HG02571 (cell line): ENCODE measurements at regions not wholly inside any gene's neighbourhood (a gene's known extent, or its start where the extent isn't known, plus 50 kb on each side); places are given as distances from the start of the nearest gene placed in this dataset.

Source experiments
- ATAC-seq: cut with Tn5 transposase; IDR thresholded peaks from one replicate; pipeline ENCODE4 v1.9.1; 2021; ENCODE audit warnings: mild to moderate bottlenecking, moderate library complexity; ENCODE audit not compliant: unreplicated experiment

DNA sequence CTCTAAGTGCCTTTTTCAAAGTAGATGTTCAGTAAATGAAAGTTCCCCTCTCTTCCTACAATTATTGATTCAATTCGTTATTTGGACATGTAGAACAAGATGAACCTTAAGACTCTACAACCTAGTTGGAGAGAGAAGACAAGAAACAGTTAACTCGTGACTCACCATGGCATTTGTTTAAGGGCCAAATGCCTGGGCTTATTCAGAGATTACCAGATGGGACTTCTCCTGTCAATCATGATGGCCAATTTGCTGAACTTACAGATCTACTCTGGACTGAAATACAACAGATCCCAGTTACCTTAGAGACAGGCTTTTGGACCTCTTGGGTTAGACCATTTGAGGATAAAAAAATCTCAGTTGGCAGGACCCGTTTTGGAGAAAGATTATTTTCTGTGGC, 93.5 kb downstream of the C1orf94 start:
- ATAC-seq = no peak

DNA sequence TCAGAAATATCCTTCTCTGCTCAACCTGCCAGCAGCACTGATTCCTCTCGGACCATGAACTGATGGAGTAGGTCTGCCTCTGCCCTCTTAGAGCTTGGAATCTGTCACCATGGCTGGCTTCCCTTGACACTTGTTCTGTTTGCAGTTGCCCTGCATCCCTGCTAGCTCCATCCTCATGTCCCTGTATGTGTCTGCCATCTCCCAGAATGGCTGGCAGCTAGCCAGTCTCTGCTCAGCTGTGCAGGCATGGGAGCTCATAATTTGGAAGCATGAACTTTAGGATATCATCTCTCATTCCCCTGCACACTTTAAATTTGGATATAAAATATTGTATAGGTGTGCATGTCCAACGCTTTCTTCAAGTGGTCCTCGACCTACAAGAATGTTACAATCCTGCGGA, 95.4 kb downstream of the C1orf94 start:
- no peak for ATAC-seq

DNA sequence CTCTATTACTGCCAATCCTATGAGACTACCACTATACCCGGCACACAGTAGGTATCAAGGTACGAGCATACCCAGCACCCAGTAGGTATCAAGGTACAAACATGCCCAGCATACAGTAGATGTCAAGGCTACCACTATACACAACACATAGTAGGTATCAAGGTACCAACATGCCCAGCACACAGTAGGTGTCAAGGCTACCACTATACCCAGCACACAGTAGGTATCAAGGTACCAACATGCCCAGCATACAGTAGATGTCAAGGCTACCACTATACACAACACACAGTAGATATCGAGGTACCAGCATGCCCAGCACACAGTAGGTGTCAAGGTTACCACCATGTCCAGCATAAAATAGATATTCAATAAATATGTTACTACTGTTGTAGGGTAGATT, 98.4 kb downstream of the C1orf94 start:
- ATAC-seq = no peak

DNA sequence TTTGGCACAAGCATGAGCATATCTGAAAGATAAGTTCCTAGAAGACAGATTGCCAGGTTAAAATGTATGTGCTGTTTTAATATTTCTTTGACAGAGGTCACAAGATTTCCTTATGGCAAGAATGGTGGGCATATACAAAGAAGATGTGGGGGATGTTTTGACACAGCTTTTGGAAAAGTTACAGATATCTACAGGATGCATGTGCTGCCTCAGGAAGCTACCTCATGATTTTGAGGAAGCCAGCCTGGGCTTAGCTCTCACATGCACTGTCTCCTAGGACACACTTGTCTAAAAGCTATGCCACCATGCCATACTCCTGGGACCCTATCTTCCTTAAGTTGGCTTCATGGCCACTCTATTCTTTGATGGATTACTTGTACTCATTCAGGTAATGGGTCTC, 99.9 kb downstream of the C1orf94 start:
- no peak for ATAC-seq

DNA sequence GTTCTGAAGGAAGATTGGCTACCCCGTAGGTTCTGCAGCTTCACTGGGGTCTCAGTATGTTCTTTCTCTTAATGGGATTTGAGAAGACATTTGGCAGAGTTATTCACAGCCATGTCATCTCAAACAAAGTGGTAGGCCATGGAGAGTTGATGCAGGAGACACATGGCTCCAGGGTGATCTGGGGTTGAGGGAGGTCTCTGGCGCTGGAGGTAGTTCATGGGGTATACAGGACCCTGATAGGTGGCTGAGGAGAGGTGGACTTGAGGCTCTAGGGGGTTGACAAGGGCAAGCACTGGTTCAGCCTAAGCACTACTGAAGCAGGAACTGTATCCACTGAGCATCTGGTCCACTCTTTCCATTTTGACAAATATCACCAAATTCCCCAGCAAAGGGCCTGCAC, 100.4 kb downstream of the C1orf94 start:
- no peak for ATAC-seq

DNA sequence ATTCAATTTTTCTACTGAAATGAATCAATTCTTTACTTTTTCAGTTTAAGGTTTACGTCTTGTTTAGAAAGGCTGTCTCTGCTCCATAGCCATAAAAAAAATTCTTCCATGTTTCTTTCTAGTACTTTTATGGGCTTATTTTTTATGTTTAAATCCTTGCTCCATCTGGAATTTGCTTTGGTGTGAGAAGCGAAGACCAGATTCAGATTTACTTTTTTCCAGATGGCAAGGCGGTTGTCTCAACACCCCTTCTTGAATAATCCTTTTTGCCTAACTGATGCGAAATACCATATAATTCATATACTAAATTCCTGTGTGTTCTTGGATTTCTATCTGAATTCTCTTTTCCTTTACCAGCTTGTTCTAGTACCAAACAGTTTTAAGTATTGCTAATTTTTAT, 101.5 kb downstream of the C1orf94 start:
- no peak for ATAC-seq

DNA sequence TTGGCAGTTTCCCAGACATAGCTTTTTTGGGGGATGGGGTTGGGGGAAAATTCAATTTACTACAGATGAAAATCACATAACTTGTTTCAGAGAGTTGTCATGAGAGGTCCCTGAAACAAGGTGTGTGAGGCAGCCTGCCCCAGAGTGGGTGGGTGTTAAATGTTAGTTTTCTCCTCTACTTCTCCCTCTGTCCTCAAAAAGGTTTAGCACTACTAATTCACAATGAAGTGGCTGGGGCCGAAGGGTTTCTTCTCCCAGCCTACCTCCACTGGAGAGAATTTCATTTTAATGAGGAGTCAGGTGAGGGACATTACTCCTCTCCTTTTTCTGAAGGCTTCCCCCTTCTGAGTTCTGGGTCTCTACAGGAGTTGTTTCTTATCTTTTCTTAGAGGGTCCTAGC, 103.3 kb downstream of the C1orf94 start:
- ATAC-seq = no peak

DNA sequence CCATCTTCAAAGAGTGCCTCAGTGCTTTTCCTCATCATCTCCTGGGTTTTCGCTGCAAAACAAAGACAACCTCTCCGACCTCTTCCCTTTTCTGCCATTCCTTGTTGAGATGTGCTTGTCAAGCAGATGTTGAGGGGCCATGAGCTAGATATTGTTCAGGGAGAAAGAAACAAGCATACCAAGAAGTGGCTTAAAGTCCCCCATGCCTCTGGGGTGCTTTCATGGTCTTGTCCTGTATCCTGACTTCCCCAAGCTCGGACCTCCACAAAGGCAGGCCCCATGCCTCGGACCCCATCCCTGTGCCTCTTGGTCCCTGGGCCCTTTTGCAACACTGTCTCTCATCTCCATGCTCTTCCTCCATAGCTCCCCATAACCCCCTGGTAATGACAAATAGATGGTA, 103.8 kb downstream of the C1orf94 start:
- no peak for ATAC-seq

DNA sequence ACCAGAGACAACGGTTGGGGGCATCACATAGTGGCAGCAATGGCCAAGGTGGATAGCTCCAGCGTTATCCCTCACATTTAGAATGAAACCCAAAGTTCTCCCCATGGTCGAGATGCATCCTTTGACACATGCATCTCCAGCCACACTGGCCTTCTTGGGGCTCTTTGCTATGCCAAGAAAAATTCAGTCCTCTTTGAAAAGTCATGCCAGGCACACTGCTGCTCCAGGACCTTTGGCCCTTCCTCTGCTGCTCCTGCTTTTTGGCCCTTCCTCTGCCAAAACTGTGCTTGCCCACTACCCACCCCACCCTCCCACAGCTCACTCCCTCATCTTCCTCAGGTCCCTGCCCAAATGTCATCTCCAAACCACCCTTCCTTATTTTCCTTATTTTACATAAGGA, 106.4 kb downstream of the C1orf94 start:
- ATAC-seq = no peak

DNA sequence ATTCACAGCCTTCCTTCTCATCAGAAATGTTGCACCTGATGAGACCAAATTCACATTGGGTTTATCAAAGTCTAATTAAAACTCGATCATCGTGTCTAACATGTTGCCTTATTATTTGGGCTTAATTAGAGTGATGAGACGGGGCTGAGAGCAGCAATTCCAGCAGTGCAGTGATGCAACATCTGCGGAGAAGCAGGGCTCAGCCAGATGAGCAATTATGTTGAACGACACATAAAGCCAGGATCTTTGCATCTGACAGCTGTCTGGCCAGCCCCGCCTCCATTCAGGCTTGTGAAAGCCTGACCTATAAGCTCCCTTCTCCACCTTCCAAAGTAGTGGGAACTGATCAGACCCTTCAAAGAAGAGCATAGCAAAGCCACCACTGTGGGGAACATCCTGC, 109.8 kb downstream of the C1orf94 start:
- ATAC-seq = no peak

DNA sequence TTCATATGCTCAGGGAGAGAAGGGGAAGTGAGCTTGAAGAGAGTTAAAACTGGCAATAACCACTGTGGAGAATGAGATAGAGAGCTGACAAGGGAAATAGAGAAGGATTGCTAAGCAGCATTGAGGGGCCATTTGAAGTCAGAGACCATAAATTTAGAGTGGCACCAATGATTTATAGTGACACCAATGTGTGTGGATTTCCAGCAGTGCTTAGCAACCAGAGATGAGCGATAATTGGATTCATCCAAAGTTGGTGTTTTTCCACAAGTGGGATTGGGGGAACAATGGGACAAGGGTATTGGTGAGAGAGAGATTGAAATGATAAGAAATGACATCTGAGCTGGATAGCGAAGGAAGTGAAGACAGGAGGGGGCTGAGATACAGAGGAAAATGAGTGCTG, 114.1 kb downstream of the C1orf94 start:
- no peak for ATAC-seq

DNA sequence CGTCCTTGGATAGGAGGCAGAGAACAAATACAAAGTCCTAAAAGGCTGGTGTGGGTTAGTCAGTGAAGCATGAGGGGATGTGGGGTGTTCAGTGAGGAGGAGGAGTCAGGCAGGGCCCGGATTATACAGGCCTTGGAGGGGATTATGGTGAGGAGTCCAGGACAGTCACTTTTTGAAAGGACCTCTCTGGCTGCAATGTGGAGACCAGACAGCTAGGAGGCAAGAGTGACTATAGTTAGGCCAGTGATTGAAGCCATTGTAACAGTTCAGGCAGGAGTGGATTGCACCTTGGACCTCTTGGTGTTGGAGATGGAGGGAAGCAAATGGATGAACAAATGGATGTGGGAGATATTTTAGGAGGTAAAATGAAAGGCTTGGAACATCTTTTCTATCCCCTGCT, 115.8 kb downstream of the C1orf94 start:
- no peak for ATAC-seq

DNA sequence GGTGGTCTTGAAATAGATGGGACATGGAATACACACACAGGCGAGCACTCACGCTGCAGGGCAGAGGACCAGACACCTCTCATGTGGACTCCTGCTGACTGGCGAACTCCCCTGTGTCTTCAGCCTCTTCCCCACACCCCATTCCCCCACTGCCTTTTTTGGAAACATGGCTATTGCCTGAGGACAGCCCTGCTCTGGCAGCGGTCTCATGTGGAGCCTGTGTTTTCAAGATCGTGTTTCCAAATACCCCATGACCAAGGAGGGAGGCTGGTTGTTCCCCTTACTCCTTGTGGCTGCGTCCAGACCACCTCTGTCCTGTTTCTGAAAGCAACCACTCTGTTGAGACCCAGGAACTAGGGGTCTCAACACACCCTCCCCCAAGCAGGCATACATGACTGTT, 119.4 kb downstream of the C1orf94 start:
- no peak for ATAC-seq

DNA sequence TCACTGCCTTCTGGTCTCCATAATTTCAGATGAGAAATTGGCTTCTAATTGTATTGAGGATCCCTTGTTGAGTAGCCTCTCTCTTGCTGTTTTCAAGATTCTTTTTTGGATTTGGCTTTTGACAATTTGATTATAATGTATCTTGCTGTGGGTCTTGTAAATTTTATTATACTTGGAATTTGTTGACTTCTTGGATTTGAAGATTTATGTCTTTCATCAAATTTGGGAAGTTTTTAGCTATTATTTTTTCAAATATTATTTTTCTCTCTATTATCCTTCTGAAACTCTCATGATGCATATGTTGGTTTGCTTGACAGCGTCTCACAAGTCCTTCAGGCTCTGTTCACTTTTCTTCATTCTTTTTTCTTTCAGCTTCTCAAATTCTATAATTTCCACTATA, 126.1 kb downstream of the C1orf94 start:
- ATAC-seq = no peak

DNA sequence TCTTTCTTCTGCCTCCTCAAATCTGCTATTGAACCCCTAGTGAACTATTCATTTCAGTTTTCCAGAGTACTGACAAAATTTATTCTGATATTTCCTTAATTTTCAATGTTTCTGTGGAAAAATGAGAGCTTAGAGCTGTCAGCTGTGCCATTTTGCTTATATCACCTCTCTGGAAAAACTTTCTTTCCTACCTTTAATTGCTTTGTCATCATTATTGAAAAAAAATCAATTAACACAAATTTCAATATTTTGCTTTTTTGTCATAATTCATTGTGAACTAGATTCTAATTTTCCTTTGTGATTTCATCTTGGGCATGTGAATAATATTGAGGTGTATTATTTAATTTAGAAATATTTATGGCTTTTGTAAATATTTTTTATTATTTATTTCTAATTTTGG, 126.5 kb downstream of the C1orf94 start:
- no peak for ATAC-seq

DNA sequence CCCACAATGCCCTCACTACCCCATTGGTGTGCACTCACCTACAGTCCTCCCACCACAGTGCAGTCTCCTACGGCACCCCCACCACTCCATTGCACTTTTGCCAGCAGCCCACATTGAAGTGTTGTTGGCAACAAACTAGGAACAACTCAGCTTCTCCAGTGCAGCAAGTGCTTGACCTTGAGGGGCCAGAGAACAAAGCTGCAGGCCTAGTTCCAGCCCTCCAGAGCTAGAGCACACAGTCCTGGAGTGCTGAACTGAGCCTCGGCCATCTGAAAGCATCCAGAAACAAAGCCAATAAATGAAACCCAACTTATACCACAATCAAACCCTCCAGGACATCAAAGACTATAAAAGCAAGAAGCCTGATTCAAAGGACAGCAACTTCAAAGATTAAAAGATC, 129.9 kb downstream of the C1orf94 start:
- no peak for ATAC-seq

DNA sequence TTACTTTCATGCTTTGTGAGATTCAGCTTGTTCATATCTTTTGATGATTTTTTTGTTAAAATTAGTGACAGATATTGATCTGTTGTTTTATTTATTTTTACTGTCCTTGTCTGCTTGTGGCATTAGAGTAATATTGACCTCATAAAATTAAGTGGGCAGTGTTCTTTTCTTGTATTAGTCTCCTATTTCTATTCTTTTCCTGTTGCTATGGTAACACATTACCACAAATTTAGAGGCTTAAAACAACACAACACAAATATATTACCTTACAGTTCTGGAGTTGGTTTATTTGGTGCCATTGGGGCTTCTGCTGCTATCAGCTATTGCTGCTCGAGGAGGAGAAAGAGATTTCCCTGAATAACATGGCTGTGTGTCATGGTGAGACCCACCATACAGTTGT, 135.7 kb downstream of the C1orf94 start:
- no peak for ATAC-seq

DNA sequence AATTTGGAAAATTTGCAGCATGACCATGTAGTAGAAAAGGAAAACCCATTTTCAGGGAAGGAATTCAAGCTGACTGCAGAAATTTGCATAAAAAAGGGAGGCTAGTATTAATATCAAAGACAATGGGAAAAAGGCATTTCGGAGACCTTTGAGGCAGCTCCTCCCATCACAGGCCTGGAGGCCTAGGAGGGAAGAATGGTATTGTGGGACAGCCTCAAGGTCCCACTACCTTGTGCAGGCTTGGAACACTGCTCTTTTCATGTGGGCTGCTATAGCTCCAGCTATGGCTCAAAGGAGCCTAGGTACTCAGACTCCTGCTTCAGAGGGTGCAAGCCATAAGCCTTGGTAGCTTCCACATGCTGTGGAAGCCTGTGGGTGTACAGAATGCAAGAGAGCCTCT, 139.3 kb downstream of the C1orf94 start:
- no peak for ATAC-seq

DNA sequence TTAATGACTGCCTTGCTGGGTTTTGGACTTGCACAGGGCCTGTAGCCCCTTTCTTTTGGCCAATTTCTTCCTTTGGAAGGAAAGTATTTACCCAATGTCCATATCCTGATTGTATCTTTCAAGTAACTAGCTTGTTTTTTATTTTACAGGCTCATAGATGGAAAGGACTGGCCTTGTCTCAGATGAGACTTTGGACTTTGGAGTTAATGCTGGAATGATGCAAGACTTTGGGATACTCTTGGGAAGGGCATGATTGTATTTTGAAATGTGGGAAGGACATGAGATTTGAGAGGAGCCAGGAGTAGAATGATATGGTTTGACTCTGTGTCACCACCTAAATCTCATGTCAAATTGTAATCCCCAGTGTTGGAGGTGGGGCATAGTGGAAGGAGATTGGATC, 140.1 kb downstream of the C1orf94 start:
- no peak for ATAC-seq

DNA sequence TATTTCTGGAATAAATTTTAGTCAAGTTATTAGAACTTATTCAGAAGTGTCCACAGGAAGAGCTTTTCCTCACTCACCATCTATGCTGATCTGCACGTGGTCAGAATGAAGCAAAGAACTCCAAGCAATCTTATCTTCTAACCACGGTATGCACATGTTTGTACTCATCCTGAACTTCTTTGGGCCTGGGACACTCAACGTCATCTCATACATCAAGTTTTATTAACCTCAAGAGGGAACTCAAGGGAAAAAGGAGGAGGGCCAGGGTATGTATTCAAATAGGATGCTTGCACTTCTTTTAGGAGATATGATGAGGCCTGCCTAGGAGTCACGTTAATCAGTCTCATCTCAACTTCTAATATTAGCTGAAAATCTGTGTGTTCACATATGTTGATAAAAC, 142.5 kb downstream of the C1orf94 start:
- no peak for ATAC-seq

DNA sequence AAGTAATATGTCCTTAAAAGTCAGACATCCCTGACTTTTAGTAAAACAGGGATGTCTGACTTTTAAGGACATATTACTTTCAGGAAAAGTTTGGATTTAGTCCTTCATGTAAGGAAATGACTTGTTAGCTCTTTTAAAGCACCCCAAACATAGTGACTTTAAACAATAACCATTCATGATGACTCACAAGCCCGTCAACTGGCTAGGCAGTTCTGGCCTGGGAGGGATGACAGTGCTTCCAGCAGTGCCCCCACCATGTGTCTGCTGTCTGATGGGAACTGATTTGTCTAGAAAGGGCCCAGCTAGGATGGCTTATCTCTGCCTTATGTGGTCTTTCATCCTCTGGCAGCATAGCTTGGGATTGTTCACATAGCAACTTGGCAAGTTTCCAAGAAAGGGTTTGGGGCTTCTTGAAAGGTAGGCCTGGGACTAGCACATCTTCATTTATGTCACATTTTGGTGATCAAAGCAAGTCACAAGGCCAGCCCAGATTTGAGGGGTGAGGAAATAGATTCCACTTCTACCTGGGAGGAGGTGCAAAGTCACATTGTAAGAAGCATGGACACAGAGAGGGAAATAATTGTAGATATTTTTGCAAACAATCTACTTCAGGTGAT, 143.5 kb downstream of the C1orf94 start:
- no peak for ATAC-seq

DNA sequence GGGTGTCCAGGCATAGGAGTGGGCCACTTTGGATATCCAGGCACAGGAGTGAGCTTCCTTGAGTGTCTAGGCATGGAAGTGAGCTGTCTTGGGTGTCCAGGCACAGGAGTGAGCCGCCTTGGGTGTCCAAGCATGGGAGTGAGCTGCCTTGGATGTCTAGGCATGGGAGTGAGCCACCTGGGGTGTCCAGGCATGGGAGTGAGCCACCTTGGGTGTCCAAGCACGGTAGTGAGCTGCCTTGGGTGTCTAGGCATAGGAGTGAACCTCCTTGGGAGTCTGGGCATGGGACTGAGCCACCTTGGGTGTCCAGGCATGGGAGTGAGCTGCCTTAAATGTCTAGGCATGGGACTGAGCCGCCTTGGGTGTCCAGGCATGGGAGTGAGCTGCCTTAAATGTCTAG, 146.3 kb downstream of the C1orf94 start:
- ATAC-seq = no peak

DNA sequence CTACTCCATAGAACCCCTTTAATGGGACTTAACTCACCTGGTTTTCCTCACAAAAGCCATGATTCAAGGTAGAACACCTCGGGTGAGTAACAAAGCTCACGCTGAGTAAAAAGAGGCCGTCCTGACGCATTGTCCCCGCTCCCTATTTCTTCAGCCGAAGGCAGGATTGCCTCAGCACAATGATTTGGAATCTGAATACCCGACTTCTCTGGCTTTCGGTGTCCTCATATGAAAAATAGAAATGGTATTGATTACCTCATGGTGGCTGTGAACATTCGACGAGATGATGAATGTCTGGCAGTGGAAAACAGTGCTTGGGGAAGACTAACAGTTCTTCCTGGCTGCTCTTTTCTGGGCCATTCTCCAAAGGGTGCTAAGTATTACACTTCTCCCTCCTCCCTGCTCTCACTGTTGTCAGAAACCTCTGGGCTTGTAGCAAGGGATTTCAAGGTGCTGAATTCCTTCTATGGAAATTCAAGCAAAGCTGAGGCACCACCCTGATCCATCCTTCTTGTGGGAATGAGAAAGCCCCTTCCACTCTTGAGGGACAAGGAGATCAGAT, 148.3 kb downstream of the C1orf94 start:
- ATAC-seq = no peak
